BJ (cell line): ENCODE measurements at regions not wholly inside any gene's neighbourhood (a gene's known extent, or its start where the extent isn't known, plus 50 kb on each side); places are given as distances from the start of the nearest gene placed in this dataset.

Experiments
- CTCF ChIA-PET: fragments of 350-600 bp; formaldehyde crosslinking; extraction: SDS; loops from one replicate; lab custom pipeline; 2021; ENCODE audit warnings: antibody characterized with exemption, inconsistent platforms; lab: Yijun Ruan, JAX
- POLR2A ChIA-PET: fragments of 300-600 bp; sonication (Branson Sonifier 250); formaldehyde crosslinking; extraction: SDS; loops from one replicate; lab custom pipeline; 2021; ENCODE audit warnings: antibody characterized with exemption; lab: Charles Lee
- DNase-seq: peaks from one replicate; pipeline ENCODE4 v3.0.0-alpha.2; 2011; ENCODE audit warnings: low read depth
- H3K27me3 ChIP-seq: 2 replicates; pipeline ENCODE4 v1.6.0; 2011; ENCODE audit warnings: low read length; ENCODE audit not compliant: control insufficient read depth, insufficient read depth
- H3K36me3 ChIP-seq: 2 replicates; pipeline ENCODE4 v1.5.1; 2011; ENCODE audit warnings: low read length; ENCODE audit not compliant: control insufficient read depth, insufficient read depth
- H3K4me3 ChIP-seq: 2 replicates; pipeline ENCODE4 v1.5.1; 2011; ENCODE audit warnings: low read depth, mild to moderate bottlenecking, control low read depth, low read length
- CTCF ChIP-seq: IDR thresholded peaks from 2 replicates; pipeline ENCODE4 v1.5.1; 2011; ENCODE audit warnings: low read depth, mild to moderate bottlenecking, control low read depth, inconsistent platforms, low read length, moderate library complexity; ENCODE audit not compliant: insufficient read depth

DNA sequence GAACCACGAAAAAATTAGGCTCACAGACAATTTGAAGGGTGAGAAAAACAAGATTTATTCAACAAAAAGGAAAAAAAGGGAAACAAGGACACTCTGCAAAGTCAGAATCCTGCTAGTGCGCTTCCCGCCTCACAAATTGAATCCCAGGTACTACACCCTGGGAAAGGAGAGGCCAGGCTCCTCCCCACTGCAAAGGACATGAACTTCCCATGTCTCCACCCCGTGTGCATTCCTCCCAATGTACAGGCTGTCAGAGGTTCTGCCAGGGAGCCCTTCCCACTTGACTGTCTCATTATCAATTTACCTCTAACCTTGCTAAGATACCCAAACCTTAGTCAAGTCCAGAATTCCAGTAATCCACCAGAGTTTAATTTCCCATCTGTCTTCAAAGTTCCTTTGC, 70.4 kb upstream of the CDK1 start:
- no peaks in the 10 kb centered on the region for H3K36me3 ChIP-seq
- ChIA-PET CTCF (no interaction called here), POLR2A (no interaction called here)
- no peak overlapping the region for H3K4me3 ChIP-seq
- no peaks in the 10 kb centered on the region for H3K27me3 ChIP-seq
- DNase-seq, result no peak
- TF ChIP-seq CTCF, result no peak

GRCh38 chr10:60706146-60706545, 72.1 kb upstream of the CDK1 start:
- Histone ChIP-seq H3K4me3 (no peak overlapping the region), H3K36me3 (no peaks in the 10 kb centered on the region), H3K27me3 (no peaks in the 10 kb centered on the region)
- no peak for TF ChIP-seq CTCF
- ChIA-PET POLR2A (no interaction called here), CTCF (no interaction called here)
- no peak for DNase-seq

- no peak for TF ChIP-seq CTCF
- DNase-seq, result no peak
- ChIA-PET CTCF (no interaction called here), POLR2A (no interaction called here)
- no peak overlapping the region for H3K4me3 ChIP-seq
- H3K27me3 ChIP-seq, result no peaks in the 10 kb centered on the region
- no peaks in the 10 kb centered on the region for H3K36me3 ChIP-seq
Measured at GRCh38 chr10:60705376-60705775, 72.9 kb upstream of the CDK1 start.

DNA sequence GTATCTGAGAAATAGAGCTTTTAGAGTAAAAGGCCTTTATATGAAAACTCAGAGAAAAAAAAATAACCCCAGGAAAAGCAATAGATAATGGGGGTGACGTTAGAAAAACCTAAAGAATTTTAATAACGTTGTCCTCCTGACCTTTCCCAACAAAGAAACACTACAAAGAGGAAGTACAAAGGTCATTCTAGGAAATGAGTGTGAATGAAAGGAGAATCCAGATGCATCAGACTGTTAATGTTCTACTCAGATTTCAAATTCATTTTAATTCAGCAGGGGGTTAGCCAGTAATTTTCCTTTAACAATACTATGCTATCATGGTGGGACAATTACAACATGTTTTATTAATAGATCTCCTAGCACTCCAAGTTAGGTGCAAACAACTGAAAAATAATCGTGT, 73.8 kb upstream of the CDK1 start:
- TF ChIP-seq CTCF, result no peak
- POLR2A ChIA-PET, result no interaction called here
- CTCF ChIA-PET, result no interaction called here
- DNase-seq, result no peak
- Histone ChIP-seq H3K36me3 (no peaks in the 10 kb centered on the region), H3K27me3 (no peaks in the 10 kb centered on the region), H3K4me3 (no peak overlapping the region)

- no peak for TF ChIP-seq CTCF
Measured at GRCh38 chr10:60703266-60704041, 74.8 kb upstream of the CDK1 start.

More at GRCh38 chr10:60703266-60704041, 74.8 kb upstream of the CDK1 start:
- ChIA-PET CTCF (interaction anchor here (0.6 kb wide), 1 partner anchor 730 kb away, joined by 3 read pairs; no protein-coding TSS in a partner anchor), POLR2A (no interaction called here)
- DNase-seq, result no peak
- Histone ChIP-seq H3K36me3 (no peaks in the 10 kb centered on the region), H3K4me3 (no peak overlapping the region), H3K27me3 (no peaks in the 10 kb centered on the region)
